ENCODE measurements at regions not wholly inside any gene's neighbourhood (a gene's known extent, or its start where the extent isn't known, plus 50 kb on each side); places are given as distances from the start of the nearest gene placed in this dataset.

DNA sequence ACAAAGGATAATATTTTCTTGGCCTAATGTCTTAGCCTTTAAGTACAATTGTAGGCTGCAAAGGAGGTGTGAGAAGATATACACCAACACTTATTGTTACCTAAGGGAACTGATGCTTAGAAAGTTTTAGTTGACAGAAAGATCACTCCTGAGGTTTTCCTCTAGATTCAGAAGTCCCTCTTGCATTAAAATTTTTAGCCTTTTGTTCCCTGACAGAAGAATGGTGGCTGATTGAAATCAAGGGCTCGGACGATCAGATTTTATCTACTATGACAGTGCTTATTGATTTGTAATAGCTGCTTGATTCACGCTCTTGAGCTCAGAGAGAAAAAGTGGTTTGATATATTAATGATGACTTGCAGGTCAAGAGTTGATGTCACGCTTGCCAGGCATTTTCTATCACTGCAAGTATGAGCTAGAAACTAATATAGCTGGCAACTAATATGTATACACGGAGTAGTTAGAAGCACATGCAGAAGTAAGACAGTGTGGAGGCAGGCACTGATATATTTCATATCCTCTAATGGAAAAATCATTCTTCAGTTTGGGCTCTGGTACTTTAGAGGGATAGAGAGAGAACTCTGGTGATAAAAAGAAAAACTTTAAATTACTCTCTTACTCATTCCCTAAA lies 246.6 kb upstream of the ID4 start:
- H3K4me3 ChIP-seq (ENCODE audit: low read length) = no peak overlapping the region
- no peak for DNase-seq (ENCODE audit: low read depth)
- TF ChIP-seq, protein P1, sequence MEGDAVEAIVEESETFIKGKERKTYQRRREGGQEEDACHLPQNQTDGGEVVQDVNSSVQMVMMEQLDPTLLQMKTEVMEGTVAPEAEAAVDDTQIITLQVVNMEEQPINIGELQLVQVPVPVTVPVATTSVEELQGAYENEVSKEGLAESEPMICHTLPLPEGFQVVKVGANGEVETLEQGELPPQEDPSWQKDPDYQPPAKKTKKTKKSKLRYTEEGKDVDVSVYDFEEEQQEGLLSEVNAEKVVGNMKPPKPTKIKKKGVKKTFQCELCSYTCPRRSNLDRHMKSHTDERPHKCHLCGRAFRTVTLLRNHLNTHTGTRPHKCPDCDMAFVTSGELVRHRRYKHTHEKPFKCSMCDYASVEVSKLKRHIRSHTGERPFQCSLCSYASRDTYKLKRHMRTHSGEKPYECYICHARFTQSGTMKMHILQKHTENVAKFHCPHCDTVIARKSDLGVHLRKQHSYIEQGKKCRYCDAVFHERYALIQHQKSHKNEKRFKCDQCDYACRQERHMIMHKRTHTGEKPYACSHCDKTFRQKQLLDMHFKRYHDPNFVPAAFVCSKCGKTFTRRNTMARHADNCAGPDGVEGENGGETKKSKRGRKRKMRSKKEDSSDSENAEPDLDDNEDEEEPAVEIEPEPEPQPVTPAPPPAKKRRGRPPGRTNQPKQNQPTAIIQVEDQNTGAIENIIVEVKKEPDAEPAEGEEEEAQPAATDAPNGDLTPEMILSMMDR (conservative IDR thresholded peaks at IDR 0.05; ENCODE audit: low read length) = no peak

GRCh38 chr6:19597809-19598320 lies 239.3 kb upstream of the ID4 start:
- TF ChIP-seq, protein P1 (conservative IDR thresholded peaks at IDR 0.05; ENCODE audit: low read length) = no peak
- no peak overlapping the region for H3K4me3 ChIP-seq (ENCODE audit: low read length)
- no peak for DNase-seq (ENCODE audit: low read depth)

- H3K4me3 ChIP-seq (ENCODE audit: low read length) = no peak overlapping the region
- DNase-seq (ENCODE audit: low read depth) = no peak
- TF ChIP-seq, protein P1 (conservative IDR thresholded peaks at IDR 0.05; ENCODE audit: low read length) = no peak
Observed at GRCh38 chr6:19599796-19600464, 237.2 kb upstream of the ID4 start.

- TF ChIP-seq, protein P1 (conservative IDR thresholded peaks at IDR 0.05; ENCODE audit: low read length) = no peak
- H3K4me3 ChIP-seq (ENCODE audit: low read length) = no peak overlapping the region
- DNase-seq (ENCODE audit: low read depth) = no peak
Observed at GRCh38 chr6:19602434-19603013, 234.6 kb upstream of the ID4 start.

DNA sequence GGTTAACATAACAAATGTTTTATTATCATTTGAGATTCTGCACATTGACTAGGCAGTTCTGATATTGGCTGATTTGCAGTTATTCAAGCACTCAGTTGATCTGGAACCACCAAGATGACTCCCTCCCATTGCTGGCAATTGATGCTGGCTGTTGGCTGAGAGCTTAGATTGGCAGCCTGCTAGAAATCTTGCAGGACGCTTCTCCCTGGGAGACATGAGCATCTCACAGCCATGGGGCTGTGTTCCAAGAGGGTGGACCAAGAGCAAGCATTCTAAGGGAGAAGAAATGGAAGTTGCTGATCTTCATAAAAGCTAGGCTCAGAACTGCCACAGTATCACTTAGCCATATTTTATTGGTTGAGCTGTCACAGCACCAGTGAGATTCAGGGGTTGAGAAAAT lies 233.4 kb upstream of the ID4 start:
- H3K4me3 ChIP-seq (ENCODE audit: low read length) = no peak overlapping the region
- no peak for DNase-seq (ENCODE audit: low read depth)
- TF ChIP-seq, protein P1 (conservative IDR thresholded peaks at IDR 0.05; ENCODE audit: low read length) = no peak

GRCh38 chr6:19605624-19606023 lies 231.5 kb upstream of the ID4 start:
- TF ChIP-seq, protein P1 (conservative IDR thresholded peaks at IDR 0.05; ENCODE audit: low read length) = no peak
- DNase-seq (ENCODE audit: low read depth) = no peak
- no peak overlapping the region for H3K4me3 ChIP-seq (ENCODE audit: low read length)

- TF ChIP-seq, protein P1 (conservative IDR thresholded peaks at IDR 0.05; ENCODE audit: low read length) = no peak
- DNase-seq (ENCODE audit: low read depth) = no peak
- no peak overlapping the region for H3K4me3 ChIP-seq (ENCODE audit: low read length)
Observed at GRCh38 chr6:19608546-19608945, 228.6 kb upstream of the ID4 start.
